ENCODE measurements at regions not wholly inside any gene's neighbourhood (a gene's known extent, or its start where the extent isn't known, plus 50 kb on each side); places are given as distances from the start of the nearest gene placed in this dataset.

- no peak for TF ChIP-seq CTCF (IDR thresholded peaks at IDR 0.05)
- TF ChIP-seq POLR2A (IDR thresholded peaks at IDR 0.05), result no peak
Observed at GRCh38 chr11:41980741-41981140, 521.3 kb upstream of the LRRC4C start.
